ENCODE measurements at regions not wholly inside any gene's neighbourhood (a gene's known extent, or its start where the extent isn't known, plus 50 kb on each side); places are given as distances from the start of the nearest gene placed in this dataset.

DNA sequence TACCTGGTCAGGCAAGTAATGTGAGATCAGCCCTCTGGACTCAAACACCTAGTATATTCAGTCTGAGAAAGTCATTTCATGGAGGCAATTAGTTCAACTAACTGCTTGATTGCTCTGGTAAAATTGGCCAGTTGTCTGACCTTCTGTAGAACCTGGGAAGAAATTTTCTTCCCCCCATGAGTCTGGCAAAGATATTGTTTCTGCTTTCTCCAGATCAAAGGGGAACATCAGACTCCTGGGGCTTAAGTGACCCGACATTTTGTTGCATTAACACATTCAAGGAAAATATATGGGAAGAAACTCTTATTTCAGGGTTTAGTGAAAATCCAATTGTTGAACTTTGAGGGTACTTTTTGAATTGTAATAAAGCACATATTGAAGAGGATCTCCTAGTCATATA, 375.1 kb downstream of the SUCLG1 start:
- TF ChIP-seq, protein P1, sequence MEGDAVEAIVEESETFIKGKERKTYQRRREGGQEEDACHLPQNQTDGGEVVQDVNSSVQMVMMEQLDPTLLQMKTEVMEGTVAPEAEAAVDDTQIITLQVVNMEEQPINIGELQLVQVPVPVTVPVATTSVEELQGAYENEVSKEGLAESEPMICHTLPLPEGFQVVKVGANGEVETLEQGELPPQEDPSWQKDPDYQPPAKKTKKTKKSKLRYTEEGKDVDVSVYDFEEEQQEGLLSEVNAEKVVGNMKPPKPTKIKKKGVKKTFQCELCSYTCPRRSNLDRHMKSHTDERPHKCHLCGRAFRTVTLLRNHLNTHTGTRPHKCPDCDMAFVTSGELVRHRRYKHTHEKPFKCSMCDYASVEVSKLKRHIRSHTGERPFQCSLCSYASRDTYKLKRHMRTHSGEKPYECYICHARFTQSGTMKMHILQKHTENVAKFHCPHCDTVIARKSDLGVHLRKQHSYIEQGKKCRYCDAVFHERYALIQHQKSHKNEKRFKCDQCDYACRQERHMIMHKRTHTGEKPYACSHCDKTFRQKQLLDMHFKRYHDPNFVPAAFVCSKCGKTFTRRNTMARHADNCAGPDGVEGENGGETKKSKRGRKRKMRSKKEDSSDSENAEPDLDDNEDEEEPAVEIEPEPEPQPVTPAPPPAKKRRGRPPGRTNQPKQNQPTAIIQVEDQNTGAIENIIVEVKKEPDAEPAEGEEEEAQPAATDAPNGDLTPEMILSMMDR (IDR thresholded peaks at IDR 0.05; ENCODE audit: low read depth, low read length, poor library complexity, severe bottlenecking) = no peak
- TF ChIP-seq EZH2phosphoT487 (IDR thresholded peaks at IDR 0.05; ENCODE audit: borderline replicate concordance, low read length) = no peak

Data from DOHH2 (cell line).